Vagina (tissue), 2 donors: ENCODE measurements at regions not wholly inside any gene's neighbourhood (a gene's known extent, or its start where the extent isn't known, plus 50 kb on each side); places are given as distances from the start of the nearest gene placed in this dataset.

ENCODE experiments used
- POLR2A ChIP-seq, 2 donors: fragments of 450-650 bp; IDR thresholded peaks; one replicate each; pipeline ENCODE4 v1.6.1; 2017; ENCODE audit warnings: antibody characterized with exemption in 2 of 2, mild to moderate bottlenecking in 2 of 2, moderate library complexity in 2 of 2
- POLR2AphosphoS5 ChIP-seq, 2 donors: sonication (generic); formaldehyde crosslinking; IDR thresholded peaks; one replicate each; pipeline ENCODE4 v1.9.0; 2017; ENCODE audit warnings: antibody characterized with exemption in 2 of 2, mild to moderate bottlenecking in 2 of 2, low read depth in 1 of 2; ENCODE audit not compliant: insufficient read depth in 1 of 2
- TF ChIP-seq, protein P1 (sequence below), 3 experiments: fragments of 450-650 bp in 2 of 3; fragments of 200-600 bp in 1 of 3; sonication (generic) in 1 of 3; IDR thresholded peaks; one replicate each; pipeline ENCODE4 v1.5.1; 2017 to 2019; ENCODE audit warnings: antibody characterized with exemption in 3 of 3, mild to moderate bottlenecking in 2 of 3, moderate library complexity in 2 of 3

DNA sequence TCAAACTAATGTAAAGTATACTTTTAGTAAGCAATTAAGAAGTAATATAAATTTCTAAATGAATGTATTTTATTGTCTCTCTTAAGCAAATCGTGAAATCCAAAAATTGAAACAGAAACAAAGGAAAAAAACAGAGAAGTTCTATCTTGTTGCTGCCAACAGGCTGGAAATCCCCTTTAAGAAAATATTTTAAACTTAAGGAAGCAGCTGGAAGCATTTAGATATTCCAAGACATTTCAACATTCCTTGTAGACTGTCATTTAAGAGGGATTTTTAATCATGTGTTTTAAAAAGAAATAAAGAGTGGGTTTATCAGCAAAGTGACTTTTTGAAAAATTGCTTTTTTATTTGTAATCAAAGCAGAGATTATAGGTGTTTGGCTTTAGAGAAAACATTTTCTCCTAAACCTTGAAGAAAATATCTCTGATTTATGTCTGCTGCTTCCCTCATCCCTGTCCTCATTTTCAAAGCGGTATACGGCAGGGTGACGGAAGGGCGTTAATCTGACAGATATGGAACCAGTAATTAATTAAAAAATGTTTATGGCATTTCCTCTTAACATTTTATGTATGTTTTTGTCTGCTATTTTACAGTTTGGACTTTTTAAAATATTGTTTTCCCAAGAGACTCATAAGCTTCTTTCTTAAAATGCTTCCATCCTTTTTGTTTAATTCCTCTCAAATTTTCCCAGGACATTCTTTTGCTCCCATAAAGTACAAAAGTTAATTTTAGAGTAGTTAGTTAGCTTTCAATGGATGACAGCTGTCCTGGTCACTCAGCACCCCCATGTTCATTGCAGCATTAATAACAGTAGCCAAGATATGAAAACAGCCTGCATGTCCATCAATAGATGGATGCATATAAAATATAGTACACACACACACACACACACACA, 245.6 kb downstream of the LURAP1L start:
- TF ChIP-seq, protein P1, sequence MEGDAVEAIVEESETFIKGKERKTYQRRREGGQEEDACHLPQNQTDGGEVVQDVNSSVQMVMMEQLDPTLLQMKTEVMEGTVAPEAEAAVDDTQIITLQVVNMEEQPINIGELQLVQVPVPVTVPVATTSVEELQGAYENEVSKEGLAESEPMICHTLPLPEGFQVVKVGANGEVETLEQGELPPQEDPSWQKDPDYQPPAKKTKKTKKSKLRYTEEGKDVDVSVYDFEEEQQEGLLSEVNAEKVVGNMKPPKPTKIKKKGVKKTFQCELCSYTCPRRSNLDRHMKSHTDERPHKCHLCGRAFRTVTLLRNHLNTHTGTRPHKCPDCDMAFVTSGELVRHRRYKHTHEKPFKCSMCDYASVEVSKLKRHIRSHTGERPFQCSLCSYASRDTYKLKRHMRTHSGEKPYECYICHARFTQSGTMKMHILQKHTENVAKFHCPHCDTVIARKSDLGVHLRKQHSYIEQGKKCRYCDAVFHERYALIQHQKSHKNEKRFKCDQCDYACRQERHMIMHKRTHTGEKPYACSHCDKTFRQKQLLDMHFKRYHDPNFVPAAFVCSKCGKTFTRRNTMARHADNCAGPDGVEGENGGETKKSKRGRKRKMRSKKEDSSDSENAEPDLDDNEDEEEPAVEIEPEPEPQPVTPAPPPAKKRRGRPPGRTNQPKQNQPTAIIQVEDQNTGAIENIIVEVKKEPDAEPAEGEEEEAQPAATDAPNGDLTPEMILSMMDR (IDR thresholded peaks at IDR 0.05), result no peak
- TF ChIP-seq POLR2A (IDR thresholded peaks at IDR 0.05) (no peak), POLR2AphosphoS5 (IDR thresholded peaks at IDR 0.05; ENCODE audit: insufficient read depth in 1 of 2, low read depth in 1 of 2) (no peak)
